Epithelial cell of prostate (primary cell): ENCODE measurements at regions not wholly inside any gene's neighbourhood (a gene's known extent, or its start where the extent isn't known, plus 50 kb on each side); places are given as distances from the start of the nearest gene placed in this dataset.
"Not testable (repeated sequence)": the region's sequence is repeated elsewhere in the genome, so short reads cannot be mapped to it uniquely, and the experiment has no call there.

Experiments
- DNase-seq: peaks from one replicate; pipeline ENCODE4 v3.0.0-alpha.2; 2011; ENCODE audit warnings: low read depth, low spot score
- H3K27ac ChIP-seq: fragments of 450-650 bp; 2 replicates; pipeline ENCODE4 v1.5.1; 2017; ENCODE audit warnings: mild to moderate bottlenecking

DNA sequence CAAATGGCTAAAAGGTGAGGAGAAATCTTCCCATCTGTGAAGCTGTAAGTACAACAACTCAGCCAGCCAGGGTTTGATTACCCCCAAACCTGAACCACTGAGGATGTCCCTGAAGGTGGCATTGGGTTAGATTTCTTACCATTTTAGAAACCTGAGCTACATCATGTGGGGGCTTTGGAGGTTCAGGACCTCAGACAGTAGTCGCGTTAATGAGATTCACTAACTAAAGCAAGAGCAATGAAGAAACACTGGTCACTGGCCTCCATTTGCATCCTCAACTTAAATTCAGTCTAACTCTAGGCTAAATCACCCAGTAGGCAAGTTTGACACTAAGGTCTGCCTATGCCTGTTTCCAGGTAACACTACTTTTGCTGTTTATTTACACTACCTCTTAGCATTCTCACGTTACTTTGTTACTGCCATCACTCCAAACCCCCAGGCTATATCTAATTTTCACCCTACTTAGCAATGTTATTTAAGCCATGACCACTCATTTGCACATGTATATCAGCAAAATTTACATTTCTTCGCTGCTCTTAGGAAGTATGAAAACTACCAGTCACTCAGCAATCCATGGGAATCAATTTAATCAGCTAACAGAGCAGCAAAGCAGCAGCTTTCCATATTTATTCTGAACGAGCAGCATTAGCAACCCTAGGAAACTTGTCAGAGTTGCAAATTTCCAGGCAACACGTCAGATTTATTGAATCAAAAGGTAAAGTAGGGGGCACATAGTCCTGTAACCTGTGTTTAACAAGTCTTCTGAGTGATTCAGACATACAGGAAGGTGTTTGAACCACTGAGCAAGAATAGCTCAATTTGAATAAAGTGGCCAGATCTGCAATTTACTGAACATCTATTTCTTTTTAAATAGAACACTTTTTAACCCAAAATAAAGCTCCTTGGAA lies 788.4 kb upstream of the SORCS1 start:
- no peak for DNase-seq
- H3K27ac ChIP-seq, result no peak overlapping the region

DNA sequence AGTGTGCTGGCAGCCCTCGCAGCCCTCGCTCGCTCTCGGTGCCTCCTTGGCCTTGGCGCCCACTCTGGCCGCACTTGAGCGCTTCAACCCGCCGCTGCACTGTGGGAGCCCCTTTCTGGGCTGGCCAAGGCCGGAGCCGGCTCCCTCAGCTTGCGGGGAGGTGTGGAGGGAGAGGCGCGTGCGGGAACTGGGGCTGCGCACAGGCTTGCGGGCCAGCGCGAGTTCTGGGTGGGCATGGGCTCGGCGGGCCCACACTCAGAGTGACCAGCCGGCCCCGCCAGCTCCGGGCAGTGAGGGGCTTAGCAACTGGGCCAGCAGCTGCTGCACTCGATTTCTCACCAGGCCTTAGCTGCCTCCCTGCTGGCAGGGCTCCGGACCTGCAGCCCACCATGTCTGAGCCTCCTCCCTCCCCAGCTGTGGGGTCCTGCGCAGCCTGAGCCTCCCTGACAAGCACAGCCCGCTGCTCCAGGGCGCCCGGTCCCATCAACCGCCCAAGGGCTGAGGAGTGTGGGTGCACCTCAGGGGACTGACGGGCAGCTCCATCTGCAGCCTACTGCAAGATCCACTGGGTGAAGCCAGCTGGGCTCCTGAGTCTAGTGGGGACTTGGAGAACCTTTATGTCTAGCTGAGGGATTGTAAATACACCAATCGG lies 786.0 kb upstream of the SORCS1 start:
- H3K27ac ChIP-seq, DNase-seq: not testable (repeated sequence)

GRCh38 chr10:107942826-107943225 lies 778.3 kb upstream of the SORCS1 start:
- H3K27ac ChIP-seq, result no peak overlapping the region
- no peak for DNase-seq

- H3K27ac ChIP-seq, result no peak overlapping the region
- no peak for DNase-seq
These were observed 768.6 kb upstream of the SORCS1 start for GRCh38 chr10:107933076-107933475.

DNA sequence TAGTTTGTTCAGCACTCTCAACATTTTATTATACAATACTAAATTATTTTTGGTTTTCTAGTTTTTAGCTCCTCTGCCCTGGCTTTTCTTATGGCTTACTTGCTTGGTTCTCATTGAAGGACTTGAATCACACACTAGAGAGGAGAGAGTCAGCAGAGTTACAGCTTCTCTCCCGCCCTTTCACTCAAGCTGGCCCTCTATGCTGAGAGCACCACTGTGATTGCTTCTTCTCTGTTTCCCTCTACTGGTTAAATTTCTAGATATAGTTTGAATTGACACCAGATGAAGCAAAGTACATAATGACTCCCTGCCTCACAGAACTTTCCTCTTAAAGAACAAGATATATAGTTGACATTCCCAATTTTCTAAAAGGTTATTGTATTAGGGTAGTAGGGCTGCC lies 767.3 kb upstream of the SORCS1 start:
- no peak overlapping the region for H3K27ac ChIP-seq
- DNase-seq, result no peak

- no peak overlapping the region for H3K27ac ChIP-seq
- DNase-seq, result no peak
These were observed 765.5 kb upstream of the SORCS1 start for GRCh38 chr10:107930037-107930436.

GRCh38 chr10:107924458-107924857 lies 760.0 kb upstream of the SORCS1 start:
- no peak overlapping the region for H3K27ac ChIP-seq
- DNase-seq, result no peak

DNA sequence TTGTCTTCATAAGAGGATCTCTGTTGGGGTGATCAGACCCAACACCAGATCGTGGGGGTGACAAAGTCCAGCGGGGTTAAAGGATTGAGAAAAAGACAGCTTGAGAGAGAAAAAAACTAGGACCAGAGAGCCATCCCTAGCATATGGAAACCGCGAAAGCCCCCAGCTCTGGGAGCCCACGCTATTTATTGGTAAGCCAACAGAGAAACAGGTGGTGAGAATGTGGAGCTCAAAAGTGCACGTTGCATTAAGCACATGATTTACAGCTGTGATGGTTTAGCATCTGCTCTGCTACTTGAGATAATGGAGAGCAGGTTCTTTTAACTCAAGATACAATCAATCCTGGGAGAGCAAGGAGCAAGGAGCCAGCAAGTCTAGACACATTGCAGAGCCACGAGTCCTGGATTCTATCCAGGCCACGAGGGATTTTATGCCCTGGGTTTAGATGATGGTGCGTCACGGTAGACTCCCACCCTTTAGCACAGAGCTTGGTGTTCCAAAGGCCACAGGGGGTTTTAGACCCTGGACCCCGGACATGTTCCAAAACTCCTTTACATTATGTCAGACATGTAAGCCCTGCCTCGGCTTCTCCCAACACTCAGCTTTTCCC lies 755.2 kb upstream of the SORCS1 start:
- no peak for DNase-seq
- no peak overlapping the region for H3K27ac ChIP-seq

- no peak for DNase-seq
These were observed 753.7 kb upstream of the SORCS1 start for GRCh38 chr10:107918171-107918570.

DNA sequence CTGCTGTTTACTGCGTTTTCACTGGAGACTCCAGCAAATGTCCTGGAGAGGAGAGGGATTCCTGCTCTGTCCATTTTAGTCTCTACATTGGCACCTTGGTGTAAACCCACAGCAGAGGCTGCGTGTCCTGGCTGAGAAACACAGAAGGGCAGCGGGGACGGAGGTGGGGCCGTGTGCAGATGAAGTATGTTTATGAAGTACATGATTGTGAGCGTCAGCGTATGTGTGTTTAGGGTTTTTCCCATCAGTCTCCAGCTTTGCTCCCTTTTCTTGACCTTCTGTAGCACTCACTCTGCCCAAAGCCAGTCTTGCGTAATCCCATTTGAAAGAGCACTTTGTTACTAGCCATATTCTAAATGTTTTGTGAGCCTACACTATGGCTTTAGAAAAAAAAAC lies 750.7 kb upstream of the SORCS1 start:
- DNase-seq, result no peak
- H3K27ac ChIP-seq, result no peak overlapping the region

More at GRCh38 chr10:107918171-107918570, 753.7 kb upstream of the SORCS1 start:
- H3K27ac ChIP-seq, result no peak overlapping the region

DNA sequence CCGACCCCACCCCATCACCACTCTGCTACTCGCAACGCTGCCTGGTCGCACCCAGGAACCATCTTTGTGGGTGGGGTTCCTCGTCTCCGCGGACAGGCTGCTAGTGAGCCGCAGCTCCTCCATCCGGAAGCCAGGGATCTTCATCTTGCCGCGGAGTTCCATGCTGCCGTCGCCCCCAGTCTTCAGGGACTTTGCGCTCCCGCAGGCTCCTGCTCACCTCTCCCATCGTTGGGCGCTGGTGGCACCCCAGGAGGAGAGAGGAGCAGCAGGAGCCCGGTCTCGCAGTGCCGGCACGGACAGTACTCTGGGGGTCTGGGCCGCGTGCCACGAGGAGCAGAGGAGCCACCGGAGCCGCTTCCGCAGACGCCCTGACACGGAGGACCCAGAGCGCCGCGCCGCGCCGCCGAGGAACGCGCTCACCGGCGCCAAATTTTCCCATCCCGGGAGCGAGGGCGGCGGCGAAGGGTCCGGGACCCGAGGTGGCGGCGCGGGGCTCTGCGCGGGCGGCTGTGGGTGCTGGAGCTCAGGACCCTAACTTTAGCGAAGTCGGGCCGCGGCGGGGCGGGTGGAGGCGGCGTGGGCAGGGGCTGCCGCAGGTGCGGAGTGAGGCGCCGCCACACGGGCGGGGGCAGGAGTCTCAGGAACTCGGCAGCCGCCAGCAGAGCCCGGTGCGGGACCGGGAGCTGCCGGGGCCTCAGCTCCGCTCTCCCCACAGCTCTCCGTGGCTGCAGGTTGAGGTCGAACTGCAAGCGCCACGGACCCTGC lies 750.1 kb upstream of the SORCS1 start:
- DNase-seq, result no peak
- H3K27ac ChIP-seq, result no peak overlapping the region

DNA sequence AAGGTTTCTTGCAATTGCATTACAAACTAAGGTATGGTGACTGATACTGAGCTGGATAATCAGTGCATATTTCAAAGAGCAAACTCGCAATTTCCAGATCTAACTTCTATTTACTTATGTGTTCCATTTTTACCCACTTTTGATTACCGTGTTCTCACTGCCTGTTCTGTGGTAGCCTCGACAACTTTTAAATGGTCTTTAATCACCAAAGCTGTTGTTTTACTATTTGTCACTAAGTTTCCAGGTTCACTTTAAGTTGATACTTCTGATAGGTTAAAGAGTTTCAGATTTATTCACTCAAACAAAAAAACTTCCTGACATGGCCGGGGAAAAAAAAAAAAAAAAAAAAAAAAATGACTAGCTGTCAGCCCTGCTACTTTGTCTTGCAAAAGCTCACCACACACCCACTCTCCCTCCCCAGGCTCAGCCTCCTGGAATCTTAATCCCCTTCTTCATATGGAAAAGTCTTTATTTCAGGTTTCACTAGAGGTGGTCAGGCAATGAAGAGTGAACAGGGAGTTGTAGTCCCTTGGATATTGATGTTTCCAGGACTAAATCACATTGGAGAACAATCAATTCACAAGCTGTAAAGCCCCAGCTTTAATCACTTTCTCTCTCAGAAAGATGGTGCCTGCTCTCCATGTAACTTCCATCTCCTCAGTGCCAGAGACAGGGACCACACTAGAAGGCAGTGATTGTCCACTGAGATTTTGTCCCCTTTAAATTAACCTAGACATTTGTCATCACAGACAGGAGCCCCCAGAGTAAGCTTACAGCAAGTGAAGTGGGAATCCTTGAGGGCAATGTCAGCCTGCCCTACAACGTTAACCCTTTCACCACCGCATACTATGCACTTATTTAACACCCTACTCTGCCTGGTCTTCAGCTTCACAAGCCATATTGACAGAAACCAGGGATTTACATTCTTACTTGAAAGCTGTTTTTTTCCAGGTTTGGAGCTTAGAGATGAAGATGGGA lies 749.1 kb upstream of the SORCS1 start:
- no peak for DNase-seq

DNA sequence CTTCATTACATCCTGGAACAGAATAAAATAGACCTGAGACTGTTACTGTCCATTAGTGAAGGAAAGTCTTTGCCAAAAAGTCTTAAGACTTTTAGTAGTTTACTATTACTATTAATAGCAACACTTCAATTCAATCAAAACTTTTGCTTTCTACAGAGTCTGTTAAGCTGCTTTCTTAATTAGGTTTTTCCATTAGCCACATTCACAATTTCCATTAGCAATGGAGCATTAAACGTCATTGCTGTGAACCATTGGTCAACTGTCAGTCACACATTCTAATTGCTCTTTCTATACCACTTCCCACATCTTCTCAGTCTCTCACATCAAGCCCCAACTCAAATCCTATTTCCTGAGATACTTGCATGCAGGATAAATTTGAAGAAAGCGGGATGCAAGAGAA lies 736.6 kb upstream of the SORCS1 start:
- H3K27ac ChIP-seq, result no peak overlapping the region
- DNase-seq, result no peak

More for the DNA sequence above, 749.1 kb upstream of the SORCS1 start:
- no peak overlapping the region for H3K27ac ChIP-seq

- DNase-seq, result no peak
- no peak overlapping the region for H3K27ac ChIP-seq
These were observed 735.6 kb upstream of the SORCS1 start for GRCh38 chr10:107900131-107900530.

- DNase-seq, result no peak
- H3K27ac ChIP-seq, result peak overlapping the region; percentile 16
These were observed 735.1 kb upstream of the SORCS1 start for GRCh38 chr10:107899502-107900062.

- no peak for DNase-seq
- peak overlapping the region; percentile 16 for H3K27ac ChIP-seq
These were observed 734.6 kb upstream of the SORCS1 start for GRCh38 chr10:107899075-107899474.

GRCh38 chr10:107898392-107898791 lies 733.9 kb upstream of the SORCS1 start:
- H3K27ac ChIP-seq, result no peak overlapping the region
- no peak for DNase-seq

GRCh38 chr10:107894516-107894915 lies 730.0 kb upstream of the SORCS1 start:
- no peak for DNase-seq
- H3K27ac ChIP-seq, result no peak overlapping the region

- DNase-seq, result no peak
- no peak overlapping the region for H3K27ac ChIP-seq
These were observed 724.6 kb upstream of the SORCS1 start for GRCh38 chr10:107889105-107889504.
